Mammary epithelial cell (primary cell): ENCODE measurements at regions not wholly inside any gene's neighbourhood (a gene's known extent, or its start where the extent isn't known, plus 50 kb on each side); places are given as distances from the start of the nearest gene placed in this dataset.

Experiments
- CTCF ChIP-seq, 2 donors: IDR thresholded peaks in 1 of 2; conservative IDR thresholded peaks in 1 of 2; 2 replicates each; pipeline ENCODE4 v1.5.1; 2011 to 2012; ENCODE audit warnings: inconsistent platforms in 2 of 2, low read length in 2 of 2, mild to moderate bottlenecking in 2 of 2, control low read depth in 1 of 2, low read depth in 1 of 2; ENCODE audit not compliant: insufficient read depth in 1 of 2; ENCODE audit errors: extremely low read depth in 1 of 2
- EZH2 ChIP-seq: IDR thresholded peaks from 2 replicates; pipeline ENCODE4 v1.6.1; 2012; ENCODE audit warnings: low read length, inconsistent platforms, borderline replicate concordance

DNA sequence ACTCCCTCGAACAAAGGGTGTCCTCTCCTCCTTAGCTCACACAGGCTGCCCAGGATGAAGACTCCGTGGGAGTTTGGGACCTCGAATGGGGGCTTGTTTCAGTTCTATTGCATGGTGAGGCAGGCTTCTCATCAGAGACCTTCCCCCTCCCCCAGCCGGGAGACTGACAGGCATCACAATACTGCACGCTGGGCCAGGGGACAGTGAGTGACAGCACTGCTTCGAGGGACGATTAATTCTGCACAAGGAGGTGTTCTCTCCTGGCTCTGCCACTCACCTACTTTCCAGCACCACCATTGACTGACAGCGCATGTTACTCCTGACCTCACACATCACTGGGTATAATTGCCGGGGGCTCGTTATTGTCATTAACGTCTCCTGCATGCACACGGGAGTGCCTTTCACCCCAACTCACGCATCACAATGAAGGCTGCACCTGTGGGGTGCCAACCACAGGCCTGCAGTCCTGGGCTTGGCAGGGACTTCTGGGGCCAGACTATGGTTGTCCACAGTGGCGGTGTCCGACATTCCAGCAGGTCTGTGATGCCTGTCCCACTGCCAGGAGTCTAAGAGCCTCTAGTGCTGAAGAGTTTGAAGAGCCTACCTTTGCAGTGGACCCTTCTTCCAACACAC is 412.2 kb upstream of the TSHZ3 start:
- TF ChIP-seq CTCF (conservative IDR thresholded peaks at IDR 0.05 in 1 of 2, IDR thresholded peaks at IDR 0.05 in 1 of 2; ENCODE audit: extremely low read depth in 1 of 2, insufficient read depth in 1 of 2, low read depth in 1 of 2, low read length in 2 of 2) (no peak), EZH2 (no peak)
